ENCODE measurements at regions not wholly inside any gene's neighbourhood (a gene's known extent, or its start where the extent isn't known, plus 50 kb on each side); places are given as distances from the start of the nearest gene placed in this dataset.

GRCh38 chr6:87976616-87977015 lies 71.0 kb upstream of the SPACA1 start:
- TF ChIP-seq POLR2A (IDR thresholded peaks at IDR 0.05) (no peak), CTCF (IDR thresholded peaks at IDR 0.05) (no peak)
